NCI-H460 (cell line): ENCODE measurements at regions not wholly inside any gene's neighbourhood (a gene's known extent, or its start where the extent isn't known, plus 50 kb on each side); places are given as distances from the start of the nearest gene placed in this dataset.

Experiments
- DNase-seq: peaks from one replicate; pipeline ENCODE4 v3.0.0-alpha.2; 2016; ENCODE audit warnings: low read depth; ENCODE audit errors: extremely low read depth

GRCh38 chr15:48038221-48038620, 82.6 kb upstream of the SLC24A5 start:
- DNase-seq, result no peak

- DNase-seq, result no peak
Measured at GRCh38 chr15:48040166-48040817, 80.5 kb upstream of the SLC24A5 start.

GRCh38 chr15:48041454-48041853, 79.3 kb upstream of the SLC24A5 start:
- no peak for DNase-seq

- DNase-seq, result no peak
Measured at GRCh38 chr15:48046813-48047438, 73.9 kb upstream of the SLC24A5 start.

GRCh38 chr15:48049736-48050135, 71.1 kb upstream of the SLC24A5 start:
- no peak for DNase-seq

- no peak for DNase-seq
Measured at GRCh38 chr15:48052946-48053345, 67.8 kb upstream of the SLC24A5 start.

- DNase-seq, result no peak
Measured at GRCh38 chr15:48058371-48058770, 62.4 kb upstream of the SLC24A5 start.

GRCh38 chr15:48059791-48060190, 61.0 kb upstream of the SLC24A5 start:
- DNase-seq, result no peak

GRCh38 chr15:48060396-48060795, 60.4 kb upstream of the SLC24A5 start:
- no peak for DNase-seq

GRCh38 chr15:48061605-48062004, 59.2 kb upstream of the SLC24A5 start:
- DNase-seq, result no peak

- DNase-seq, result no peak
Measured at GRCh38 chr15:48062148-48062872, 58.5 kb upstream of the SLC24A5 start.

GRCh38 chr15:48063411-48063985, 57.3 kb upstream of the SLC24A5 start:
- no peak for DNase-seq

- no peak for DNase-seq
Measured at GRCh38 chr15:48064421-48064820, 56.4 kb upstream of the SLC24A5 start.

- no peak for DNase-seq
Measured at GRCh38 chr15:48066456-48066855, 54.3 kb upstream of the SLC24A5 start.
